ENCODE measurements at regions not wholly inside any gene's neighbourhood (a gene's known extent, or its start where the extent isn't known, plus 50 kb on each side); places are given as distances from the start of the nearest gene placed in this dataset.
A peak's percentile ranks its signal among the peaks of the same experiment; 100 is the strongest.

- peak; percentile 52 for DNase-seq
Measured at GRCh38 chr15:25236861-25237155, 202.0 kb downstream of the UBE3A start.

DNA sequence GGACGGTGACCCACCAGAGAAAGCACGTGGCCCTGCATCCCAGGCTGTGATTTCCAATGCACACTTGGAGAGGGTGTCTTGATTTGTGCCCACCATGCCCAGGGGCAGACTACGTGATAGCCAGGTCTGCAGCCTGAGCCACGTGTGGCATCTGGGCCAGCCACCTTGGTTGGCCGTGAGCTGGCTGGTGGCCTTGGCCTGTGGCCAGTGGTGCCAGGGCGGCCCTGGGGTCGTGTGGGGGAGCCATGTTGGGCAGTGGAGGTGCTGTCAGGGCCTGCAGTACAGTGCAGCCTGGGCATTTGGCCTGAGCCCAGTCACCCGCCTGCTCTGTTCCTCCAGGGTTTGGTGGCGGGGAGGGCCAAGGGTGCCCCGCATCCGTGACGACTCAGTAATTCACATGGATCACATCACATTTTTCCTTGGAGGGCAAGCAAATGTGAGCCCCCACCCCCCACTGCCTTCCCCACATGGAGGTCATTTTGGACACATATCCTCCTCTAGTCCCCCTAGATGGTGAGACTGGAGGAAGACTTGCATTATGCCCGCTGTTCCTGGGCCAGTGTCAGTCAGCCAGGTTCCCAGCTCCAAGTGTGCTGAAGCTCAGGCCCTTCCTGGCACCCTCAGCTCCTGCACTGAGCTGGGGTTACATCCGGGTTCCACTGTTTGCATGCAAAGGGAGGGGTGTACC lies 201.4 kb downstream of the UBE3A start:
- peak; percentile 48 for DNase-seq

DNA sequence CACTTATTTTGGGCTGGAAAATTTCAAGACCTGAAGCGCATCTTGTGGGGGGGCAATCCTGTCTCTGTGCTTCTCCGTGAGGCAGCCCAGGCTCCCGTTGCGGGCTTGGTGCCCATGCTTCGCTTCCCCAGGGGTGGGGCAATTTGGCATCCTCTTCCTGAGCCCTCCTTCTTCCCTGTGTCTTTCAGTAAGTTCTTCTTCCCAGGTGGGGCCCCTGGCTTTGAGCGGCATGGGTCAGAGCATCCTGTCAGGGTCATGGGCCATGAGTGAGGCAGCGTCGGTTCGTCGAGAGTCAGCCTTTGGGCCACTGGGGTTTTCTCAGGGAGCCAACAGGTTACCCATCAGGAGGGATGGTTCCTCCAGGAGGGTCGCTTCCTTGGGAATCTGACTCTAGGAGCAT lies 200.7 kb downstream of the UBE3A start:
- DNase-seq: peak; percentile 47

GRCh38 chr15:25238716-25239470 lies 199.9 kb downstream of the UBE3A start:
- DNase-seq: peak; percentile 57

DNA sequence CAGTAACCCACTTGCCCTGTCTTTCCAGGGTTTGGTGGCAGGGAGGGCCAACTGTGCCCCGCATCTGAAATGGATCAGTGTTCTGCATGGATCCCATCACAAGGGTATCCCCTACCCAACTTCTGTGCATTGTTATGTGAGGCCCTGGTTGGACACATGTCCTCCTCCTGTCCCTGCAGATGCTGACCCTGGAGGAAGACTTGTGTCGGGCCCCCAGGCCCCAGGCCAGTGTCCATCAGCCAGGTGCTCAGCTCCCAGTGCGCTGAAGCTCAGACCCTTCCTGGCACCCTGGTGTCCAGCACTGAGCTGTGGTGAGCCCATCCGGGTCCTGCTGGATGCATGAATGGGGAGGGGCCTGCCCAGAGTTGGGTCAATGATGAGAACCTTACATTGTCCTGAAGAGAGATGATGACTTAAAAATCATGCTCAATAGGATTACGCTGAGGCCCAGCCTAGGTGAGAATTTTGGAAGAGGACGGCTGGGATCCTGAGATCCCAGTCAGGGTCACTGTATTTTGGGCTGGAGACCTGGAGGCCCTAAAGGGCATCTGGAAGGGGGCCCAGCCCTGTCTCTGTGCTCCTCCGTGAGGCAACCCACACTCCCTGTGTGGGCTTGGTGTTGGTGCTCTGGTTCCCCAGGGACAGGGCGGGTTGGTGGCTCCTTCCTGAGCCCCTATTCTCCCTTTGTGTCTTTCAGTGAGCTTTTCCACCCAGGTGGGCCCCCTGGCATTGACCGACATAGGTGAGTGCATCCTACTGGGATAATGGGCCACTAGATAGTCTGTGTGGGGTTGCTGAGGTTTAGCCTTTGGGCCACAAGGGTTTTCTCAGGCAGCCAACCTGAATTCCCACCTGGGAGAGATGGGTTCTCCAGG lies 199.1 kb downstream of the UBE3A start:
- peak; percentile 58 for DNase-seq

DNA sequence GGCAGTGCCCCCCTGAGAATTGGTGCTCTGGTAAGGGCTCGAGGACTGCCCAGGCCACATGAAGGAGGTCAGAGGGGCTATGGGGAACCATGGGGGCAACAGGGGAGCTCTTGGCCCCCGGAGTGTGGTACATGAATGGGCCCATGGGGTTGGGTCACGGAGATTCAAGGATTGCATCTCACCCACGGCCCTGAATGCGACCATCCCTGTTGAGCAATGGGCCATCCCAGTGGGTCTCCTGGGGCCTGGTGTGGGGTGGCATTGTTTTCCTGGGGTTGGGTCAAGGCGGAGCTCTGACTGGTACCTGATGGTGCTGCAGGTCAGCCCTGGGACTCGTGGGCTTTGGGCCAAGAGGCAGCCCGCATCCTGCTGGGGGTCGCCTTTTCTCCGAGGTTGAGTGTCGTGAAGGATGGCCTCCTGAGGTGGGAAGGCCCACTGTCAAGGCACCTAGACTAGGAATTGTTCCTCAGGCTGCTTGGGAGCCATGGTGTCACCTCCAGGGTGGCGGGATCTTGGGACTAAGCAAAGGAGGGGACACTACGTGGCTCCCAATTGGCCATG lies 198.3 kb downstream of the UBE3A start:
- DNase-seq: peak; percentile 55

- DNase-seq: peak; percentile 50
Measured at GRCh38 chr15:25241241-25241801, 197.5 kb downstream of the UBE3A start.

DNA sequence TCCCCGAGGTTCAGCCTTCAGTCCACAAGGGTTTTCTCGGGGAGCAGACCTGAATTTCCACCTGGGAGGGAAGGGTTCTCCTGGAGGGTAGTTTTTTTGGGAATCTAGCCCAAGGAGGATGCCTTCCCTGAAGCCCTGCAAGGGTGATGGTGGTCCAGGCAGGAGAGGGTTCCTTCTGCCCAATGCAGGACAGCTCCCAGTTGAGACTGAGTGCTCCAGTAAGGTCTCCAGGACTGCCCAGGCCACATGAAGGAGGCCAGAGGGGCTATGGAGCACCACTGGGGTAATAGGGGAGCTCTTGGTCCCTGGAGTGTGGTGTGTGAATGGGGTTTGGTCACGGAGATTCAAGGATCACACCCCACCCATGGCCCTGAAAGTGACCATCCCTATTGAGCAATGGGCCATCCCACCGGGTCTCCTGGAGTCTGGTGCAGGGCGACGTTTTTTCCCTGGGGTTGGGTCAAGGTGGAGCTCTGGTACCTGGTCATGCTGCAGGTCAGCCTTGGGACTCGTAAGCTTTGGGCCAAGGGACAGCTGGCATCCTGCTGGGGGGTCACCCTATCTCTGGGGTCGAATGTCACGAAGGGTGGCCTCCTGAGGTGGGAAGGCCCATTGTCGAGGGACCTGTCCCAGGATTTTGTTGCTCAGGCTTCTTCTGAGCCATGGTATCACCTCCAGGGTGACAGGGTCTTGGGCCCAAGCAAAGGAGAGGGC lies 196.5 kb downstream of the UBE3A start:
- peak; percentile 38 for DNase-seq

GRCh38 chr15:25242957-25243799 lies 195.6 kb downstream of the UBE3A start:
- DNase-seq: peak; percentile 39

DNA sequence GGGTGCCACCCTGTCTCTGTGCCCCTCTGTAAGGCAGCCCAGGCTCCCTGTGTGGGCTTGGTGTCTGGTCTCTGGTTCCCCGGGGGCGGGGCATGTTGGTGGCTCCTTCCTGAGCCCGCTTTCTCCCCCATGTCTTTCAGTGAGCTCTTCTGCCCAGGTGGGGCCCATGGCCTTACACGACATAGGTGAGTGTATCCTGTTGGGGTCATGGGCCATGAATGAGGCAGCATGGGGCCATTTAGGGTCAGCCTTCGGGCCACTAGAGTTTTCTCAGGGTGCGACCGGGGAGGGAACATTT lies 195.1 kb downstream of the UBE3A start:
- DNase-seq: peak; percentile 48

GRCh38 chr15:25244731-25245585 lies 193.9 kb downstream of the UBE3A start:
- peak; percentile 51 for DNase-seq

DNA sequence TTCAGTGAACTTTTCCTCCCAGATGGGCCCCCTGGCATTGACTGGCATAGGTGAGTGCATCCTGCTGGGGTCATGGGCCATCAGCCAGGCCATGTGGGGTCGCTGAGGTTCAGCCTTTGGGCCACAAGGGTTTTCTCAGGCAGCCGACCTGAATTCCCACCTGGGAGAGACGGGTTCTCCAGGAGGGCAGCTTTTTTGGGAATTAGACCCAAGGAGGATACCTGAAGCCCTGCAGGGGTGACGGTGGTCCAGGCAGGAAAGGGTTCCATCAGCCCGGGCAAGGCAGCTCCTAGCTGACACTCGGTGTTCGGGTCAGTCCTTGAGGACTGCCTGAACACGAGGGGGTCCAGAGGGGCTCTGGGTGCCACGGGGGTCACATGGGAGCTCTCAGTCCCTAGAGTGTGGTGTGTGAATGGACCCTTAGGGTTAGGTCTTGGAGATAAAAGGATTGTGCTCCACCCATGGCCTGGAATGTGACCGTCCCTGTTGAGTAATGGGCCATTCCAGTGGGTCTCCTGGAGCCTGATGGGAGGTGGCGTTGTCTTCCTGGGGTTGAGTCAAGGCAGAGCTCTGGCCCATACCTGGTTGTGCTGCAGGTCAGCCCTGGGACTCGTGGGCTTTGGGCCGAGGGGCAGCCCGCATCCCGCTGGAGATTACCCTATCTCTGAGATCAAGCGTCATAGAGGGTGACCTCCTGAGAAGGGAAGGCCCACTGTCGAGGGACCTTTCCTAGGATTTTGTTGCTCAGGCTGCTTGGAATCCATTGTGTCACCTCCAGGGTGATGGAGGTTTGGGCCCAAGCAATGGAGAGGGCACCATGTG lies 192.8 kb downstream of the UBE3A start:
- DNase-seq: peak; percentile 31

- DNase-seq: peak; percentile 50
Measured at GRCh38 chr15:25246641-25247406, 192.0 kb downstream of the UBE3A start.

GRCh38 chr15:25247407-25248038 lies 191.3 kb downstream of the UBE3A start:
- DNase-seq: peak; percentile 50

- peak; percentile 30 for DNase-seq
Measured at GRCh38 chr15:25248087-25248486, 190.7 kb downstream of the UBE3A start.

GRCh38 chr15:25248583-25249235 lies 190.1 kb downstream of the UBE3A start:
- DNase-seq: peak; percentile 30

DNA sequence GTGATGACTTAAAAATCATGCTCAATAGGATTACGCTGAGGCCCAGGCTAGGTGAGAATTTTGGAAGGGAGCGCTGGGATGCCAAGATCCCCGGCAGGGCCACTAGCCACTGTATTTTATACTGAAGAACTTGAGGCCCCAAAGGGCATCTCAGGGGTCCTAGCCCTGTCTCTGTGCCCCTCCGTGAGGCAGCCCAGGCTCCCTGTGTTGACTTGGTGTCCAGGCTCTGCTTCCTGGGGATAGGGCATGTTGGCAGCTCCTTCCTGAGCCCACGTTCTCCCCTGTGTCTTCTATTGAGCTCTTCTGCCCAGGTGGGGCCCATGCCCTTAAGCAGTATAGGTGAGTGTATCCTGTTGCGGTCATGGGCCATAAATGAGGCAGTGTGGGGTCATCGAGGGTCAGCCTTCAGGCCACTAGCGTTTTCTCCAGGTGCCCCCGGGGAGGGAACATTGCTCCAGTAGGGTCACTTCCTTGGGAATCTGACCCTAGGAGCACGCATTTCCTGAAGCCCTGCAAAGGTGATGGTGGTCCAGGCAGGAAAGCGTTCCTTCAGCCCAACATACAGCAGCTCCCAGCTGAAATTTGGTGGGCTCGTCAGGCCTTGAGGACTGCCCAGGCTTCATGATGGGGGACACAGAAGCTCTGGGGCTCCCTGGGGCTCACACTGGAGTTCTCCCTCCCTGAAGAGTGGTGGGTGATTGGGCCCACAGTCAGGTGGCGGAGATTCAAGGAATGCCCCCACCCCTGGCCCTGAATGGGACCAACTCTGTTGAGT lies 189.4 kb downstream of the UBE3A start:
- DNase-seq: peak; percentile 47
